Dedifferentiated amniotic fluid mesenchymal stem cell (primary cell): ENCODE measurements at regions not wholly inside any gene's neighbourhood (a gene's known extent, or its start where the extent isn't known, plus 50 kb on each side); places are given as distances from the start of the nearest gene placed in this dataset.
"Not testable (repeated sequence)": the region's sequence is repeated elsewhere in the genome, so short reads cannot be mapped to it uniquely, and the experiment has no call there.

ENCODE experiments used
- DNase-seq: peaks from one replicate; pipeline ENCODE4 v3.0.0-alpha.2; 2016; ENCODE audit errors: extremely low spot score

GRCh38 chrX:131595120-131595519, 51.2 kb downstream of the OR13H1 start:
- no peak for DNase-seq

DNA sequence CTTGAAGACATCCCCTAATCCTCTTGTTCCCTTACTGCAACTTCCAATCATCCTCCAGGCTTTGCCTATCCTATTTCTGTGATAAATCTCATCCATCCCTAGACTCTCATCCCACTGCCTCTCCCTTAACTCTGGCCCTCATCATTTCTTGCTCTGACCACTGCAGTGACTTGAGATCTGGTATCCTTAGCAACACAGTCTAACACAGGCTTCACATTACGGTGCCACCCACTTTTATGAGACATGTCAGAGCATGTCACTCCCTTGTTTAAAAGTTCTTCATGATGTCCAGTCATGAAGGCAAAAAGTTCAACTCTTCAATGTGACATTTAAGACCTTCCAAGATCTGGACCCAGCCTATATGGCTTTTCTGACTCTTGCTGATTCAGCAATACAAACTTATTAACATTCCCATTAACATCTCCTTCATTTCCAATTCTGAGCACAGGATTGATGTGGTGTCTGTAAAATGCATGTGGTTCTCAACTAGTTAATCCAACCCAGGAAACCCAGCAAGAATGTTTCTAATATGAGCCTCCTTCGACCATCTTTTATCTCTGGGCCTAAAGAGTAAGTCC, 64.0 kb downstream of the OR13H1 start:
- no peak for DNase-seq

- DNase-seq: no peak
These were observed 65.6 kb downstream of the OR13H1 start for GRCh38 chrX:131609480-131609879.

GRCh38 chrX:131613260-131613659, 69.4 kb downstream of the OR13H1 start:
- no peak for DNase-seq

- no peak for DNase-seq
These were observed 70.4 kb downstream of the OR13H1 start for GRCh38 chrX:131614241-131614640.

GRCh38 chrX:131617182-131617581, 73.3 kb downstream of the OR13H1 start:
- no peak for DNase-seq

DNA sequence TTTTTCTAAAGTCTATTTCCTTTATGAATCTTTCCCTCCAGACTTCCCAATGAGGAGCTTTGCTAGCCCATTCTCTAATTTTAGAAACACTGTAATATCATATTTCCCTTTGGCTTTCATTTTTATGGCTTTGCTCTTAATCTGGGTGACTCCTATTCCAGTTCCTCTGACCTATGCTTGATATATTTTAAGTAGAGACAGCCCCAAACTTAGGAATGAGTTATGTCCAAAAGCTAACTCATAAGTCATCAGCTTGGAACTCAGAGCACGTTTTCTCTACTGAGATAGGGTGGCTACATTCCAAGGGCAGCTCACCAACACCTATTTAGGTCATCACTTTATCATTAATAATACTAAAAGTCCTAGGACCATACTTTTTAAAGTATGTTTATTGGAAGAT, 77.8 kb downstream of the OR13H1 start:
- DNase-seq: no peak

DNA sequence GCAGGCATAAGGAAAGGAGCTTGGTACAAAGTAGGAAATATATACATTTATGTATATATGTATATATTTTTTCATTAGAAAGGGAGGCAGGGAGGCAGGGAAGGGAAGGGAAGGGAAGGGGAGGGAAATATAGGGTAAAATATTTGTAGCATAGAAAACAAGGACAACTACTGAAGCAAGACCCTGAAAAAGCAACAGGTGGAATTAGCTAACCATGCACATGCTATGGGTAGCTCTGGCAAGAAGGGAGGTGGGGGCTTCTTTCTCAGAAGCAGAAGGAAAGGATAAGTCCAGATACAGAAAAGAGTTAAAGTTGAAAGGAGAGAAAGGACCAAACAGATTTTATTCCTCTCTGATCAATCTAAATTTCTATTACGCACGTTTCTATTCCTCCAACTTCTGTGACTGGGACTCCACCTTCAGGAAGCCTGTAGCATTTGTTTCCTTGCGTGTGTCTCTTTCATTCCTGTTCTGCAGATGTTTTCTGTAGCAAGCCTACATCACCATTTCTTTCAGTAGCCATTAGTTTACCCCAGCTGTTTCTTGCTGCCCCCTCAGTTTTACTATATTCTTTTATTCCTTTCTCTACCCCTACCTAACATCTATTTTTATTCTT, 82.9 kb downstream of the OR13H1 start:
- no peak for DNase-seq

DNA sequence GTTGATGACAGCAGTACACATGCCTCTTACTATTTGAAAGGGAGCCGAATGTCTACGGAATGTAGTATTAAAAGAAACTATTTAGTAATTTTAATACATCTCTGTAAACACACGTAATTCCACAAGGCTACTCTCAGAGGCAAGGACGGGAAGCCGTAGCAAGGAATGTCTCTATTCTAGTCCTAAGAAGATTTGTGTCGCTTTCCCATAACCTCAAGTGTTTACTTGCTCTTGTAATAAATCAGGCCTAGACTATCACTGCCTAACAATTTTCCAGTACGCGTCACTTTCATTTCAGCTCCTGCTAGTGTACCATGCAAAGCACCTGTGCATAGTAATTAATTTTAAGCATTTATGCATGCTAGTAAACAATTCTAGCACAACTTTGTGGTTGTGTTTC, 86.7 kb downstream of the OR13H1 start:
- no peak for DNase-seq

DNA sequence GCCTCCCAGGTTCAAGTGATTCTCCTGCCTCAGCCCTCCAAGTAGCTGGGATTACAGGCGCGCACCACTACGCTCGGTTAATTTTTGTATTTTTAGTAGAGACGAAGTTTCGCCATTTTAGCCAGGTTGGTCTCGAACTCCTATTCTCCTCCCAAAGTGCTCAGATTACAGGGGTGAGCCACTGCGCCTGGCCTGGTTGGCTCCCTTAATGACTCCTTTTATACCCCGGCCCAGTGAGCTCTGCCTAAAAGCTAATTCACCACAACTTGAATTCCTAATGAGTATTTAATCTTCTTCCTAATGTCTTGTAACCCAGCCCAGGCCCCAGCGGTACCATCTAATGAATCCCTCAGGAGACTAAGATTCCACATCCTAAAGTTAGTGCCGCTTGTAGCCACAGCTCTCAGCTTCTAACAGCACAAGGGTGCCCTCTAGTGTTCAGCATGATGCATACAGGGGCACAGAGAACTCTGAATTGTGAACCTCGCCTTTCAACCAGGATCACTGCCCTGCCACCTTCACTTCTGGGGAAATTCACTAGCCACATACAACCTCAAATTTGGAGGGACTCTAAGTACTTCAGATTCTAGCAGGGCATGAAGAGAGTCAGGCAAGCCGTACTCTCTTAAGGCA, 89.5 kb downstream of the OR13H1 start:
- DNase-seq: peak; percentile 41

- DNase-seq: no peak
These were observed 91.0 kb downstream of the OR13H1 start for GRCh38 chrX:131634900-131635299.

DNA sequence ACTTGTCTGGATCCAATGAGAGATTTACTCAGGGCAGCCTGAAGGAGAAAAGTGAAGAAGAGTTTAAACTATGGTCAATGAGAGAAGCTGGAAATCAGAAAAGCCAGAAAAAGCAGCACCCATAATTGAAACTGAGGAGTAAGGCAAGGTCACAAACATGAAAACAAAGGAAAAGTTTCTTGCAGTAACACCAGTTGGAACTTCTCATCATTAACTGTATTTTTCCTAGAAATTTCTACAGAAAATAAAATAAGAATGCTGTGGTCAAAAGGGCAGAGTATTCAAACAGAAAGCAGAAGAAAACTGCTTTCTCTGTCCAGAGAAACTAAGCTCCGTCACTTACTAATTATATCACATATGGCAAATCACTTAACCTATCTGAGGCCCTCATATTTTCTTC, 102.2 kb downstream of the OR13H1 start:
- DNase-seq: no peak

GRCh38 chrX:131649741-131650140, 105.9 kb downstream of the OR13H1 start:
- DNase-seq: no peak

- no peak for DNase-seq
These were observed 107.0 kb downstream of the OR13H1 start for GRCh38 chrX:131650637-131651410.

- not testable (repeated sequence) for DNase-seq
These were observed 119.9 kb downstream of the OR13H1 start for GRCh38 chrX:131663726-131664125.

GRCh38 chrX:131671735-131672134, 127.9 kb downstream of the OR13H1 start:
- no peak for DNase-seq

- DNase-seq: no peak
These were observed 131.8 kb downstream of the OR13H1 start for GRCh38 chrX:131675596-131676194.

- DNase-seq: no peak
These were observed 134.1 kb downstream of the OR13H1 start for GRCh38 chrX:131677655-131678628.

DNA sequence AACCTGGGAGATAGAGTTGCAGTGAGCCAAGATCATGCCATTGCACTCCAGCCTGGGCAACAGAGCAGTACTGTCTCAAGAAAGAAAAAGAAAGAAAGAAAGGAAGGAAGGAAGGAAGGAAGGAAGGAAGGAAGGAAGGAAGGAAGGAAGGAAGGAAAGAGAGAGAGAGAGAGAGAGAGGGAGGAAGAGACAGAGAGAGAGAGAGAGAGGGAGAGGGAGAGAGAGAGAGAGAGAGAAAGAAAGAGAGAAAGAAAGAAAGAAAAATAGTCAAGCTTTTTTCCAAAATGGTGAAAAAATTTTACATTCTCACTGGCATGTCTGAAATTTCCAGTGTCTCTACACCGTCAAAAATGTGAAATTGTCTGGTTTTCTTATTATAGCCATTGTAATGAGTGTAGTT, 138.9 kb downstream of the OR13H1 start:
- DNase-seq: not testable (repeated sequence)

DNA sequence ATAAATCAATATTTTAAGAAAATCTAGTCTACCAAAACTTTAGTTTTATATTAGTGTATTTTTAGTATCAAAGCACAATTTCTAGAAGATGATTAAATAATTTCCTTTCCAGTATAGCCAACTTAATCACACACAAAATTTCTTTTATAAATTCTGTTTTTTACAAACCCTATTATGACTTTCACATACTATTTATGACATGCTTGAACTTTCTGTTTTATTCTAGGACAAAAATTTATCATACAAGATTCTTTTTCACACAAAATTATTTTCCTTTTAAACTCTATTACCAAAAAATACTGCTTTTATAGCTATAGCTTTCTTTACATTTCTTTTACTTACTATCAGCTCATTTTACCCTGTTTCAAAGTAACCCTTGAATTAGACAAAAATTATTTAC, 149.5 kb downstream of the OR13H1 start:
- DNase-seq: no peak

GRCh38 chrX:131696989-131697388, 153.1 kb downstream of the OR13H1 start:
- DNase-seq: not testable (repeated sequence)
